AG10803 (cell line): ENCODE measurements at regions not wholly inside any gene's neighbourhood (a gene's known extent, or its start where the extent isn't known, plus 50 kb on each side); places are given as distances from the start of the nearest gene placed in this dataset.

Source experiments
- DNase-seq: peaks from one replicate; pipeline ENCODE4 v3.0.0; 2010; ENCODE audit warnings: low read depth
- H3K4me3 ChIP-seq: 2 replicates; pipeline ENCODE4 v1.5.1; 2011; ENCODE audit warnings: mild to moderate bottlenecking, low read length, control low read depth
- TF ChIP-seq, protein P1 (sequence below): conservative IDR thresholded peaks from 2 replicates; pipeline ENCODE4 v1.5.1; 2011; ENCODE audit warnings: mild to moderate bottlenecking, low read length, control low read depth, inconsistent platforms

DNA sequence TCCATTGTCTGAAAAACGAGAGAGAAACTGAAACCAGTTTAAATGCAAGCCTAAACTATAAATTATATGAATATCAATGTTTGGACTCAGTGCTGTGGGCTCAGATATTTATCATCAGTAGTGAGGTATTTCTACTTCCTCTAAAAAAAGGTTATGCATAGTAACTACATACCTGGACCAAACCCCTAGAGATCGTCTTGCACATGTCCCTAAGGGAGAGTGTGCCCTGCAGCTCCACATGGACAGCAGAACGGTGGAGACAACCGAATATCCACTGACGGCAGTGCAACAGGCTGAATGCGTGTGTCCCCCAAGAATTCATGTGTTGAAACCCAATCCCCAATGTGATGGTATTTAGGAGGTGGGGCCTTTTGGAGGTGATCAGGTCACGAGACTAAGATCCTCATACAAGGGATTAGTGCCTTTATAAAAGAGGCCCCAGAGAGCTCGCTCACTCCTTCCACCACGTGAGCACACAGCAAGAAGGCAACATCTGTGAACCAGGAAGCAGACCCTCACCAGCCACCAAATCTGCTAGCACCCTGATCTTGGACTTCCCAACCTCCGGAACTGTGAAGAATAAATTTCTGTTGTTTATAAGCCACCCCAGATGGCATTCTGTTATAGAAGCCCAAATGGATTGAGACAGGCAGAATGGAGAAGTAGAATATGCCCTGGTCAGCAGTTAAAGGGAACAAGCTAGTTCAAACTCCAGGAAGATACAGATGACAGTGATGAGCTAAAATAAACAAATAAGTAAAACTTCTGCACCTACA is 208.4 kb downstream of the ANAPC1 start:
- no peak for DNase-seq
- TF ChIP-seq, protein P1, sequence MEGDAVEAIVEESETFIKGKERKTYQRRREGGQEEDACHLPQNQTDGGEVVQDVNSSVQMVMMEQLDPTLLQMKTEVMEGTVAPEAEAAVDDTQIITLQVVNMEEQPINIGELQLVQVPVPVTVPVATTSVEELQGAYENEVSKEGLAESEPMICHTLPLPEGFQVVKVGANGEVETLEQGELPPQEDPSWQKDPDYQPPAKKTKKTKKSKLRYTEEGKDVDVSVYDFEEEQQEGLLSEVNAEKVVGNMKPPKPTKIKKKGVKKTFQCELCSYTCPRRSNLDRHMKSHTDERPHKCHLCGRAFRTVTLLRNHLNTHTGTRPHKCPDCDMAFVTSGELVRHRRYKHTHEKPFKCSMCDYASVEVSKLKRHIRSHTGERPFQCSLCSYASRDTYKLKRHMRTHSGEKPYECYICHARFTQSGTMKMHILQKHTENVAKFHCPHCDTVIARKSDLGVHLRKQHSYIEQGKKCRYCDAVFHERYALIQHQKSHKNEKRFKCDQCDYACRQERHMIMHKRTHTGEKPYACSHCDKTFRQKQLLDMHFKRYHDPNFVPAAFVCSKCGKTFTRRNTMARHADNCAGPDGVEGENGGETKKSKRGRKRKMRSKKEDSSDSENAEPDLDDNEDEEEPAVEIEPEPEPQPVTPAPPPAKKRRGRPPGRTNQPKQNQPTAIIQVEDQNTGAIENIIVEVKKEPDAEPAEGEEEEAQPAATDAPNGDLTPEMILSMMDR: no peak
- H3K4me3 ChIP-seq: no peak overlapping the region

DNA sequence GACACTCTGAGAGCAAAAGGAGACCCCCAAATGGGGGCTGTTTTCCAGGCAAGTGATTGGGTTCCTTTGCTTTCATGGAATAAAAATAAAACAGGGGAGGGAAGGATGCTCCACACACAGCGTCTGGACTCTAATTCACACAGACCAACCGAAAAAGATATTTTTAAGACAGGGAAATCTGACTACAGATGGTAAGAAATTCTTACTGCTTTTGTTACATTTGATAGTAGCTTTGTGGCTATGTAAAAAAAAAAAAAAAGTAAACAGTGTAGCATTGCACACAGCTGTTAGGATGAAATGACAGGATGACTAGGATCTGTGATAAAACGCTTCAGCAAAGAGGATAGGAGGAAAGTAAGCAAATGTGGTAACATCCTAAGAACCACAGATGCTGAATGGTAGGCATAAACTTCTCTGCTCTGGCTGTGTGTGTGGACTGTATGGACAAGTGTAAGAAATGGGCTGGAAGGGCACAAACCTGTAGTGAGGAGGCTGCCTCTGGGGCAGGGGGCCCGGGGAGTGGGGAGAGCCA is 207.6 kb downstream of the ANAPC1 start:
- DNase-seq: peak; percentile 36
- H3K4me3 ChIP-seq: no peak overlapping the region
- TF ChIP-seq, protein P1: no peak

DNA sequence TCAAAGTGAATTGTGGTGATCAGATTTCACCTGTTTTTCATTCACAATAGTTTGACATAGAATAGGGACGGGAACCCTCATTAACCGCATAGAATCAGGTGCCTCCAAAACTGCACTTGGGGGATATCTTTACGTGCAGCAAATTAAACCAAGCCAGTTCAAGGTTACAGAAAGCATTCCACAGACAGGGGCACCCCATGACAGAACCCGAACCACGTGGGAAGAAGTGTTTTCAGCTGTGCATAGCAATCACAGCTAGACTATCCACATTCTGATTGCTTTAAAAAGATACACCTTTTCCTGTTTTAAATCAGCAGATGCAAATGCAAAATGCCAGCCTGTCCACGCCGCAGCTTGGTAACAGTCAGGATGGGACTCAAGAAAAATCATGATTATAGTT is 205.8 kb downstream of the ANAPC1 start:
- DNase-seq: no peak
- TF ChIP-seq, protein P1: no peak
- no peak overlapping the region for H3K4me3 ChIP-seq

DNA sequence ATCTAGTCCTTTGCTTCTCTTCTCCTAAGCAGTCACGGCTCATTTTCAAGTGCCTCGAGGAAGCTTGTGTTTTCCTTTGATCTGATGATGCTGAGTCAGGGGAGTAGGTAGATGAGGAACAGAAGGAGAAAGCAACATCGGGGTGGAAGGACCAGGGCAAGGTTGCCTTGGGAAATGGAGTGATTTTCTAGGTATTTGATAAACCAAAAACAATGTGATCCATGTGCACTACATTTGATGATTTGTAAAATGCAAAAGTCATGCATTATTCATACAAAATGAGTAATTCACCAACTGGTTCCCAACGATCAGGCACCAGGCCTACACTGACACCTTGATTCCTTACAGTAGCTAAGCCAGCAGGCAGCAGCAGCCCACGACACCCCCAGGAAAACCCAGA is 205.3 kb downstream of the ANAPC1 start:
- H3K4me3 ChIP-seq: no peak overlapping the region
- TF ChIP-seq, protein P1: no peak
- DNase-seq: no peak

DNA sequence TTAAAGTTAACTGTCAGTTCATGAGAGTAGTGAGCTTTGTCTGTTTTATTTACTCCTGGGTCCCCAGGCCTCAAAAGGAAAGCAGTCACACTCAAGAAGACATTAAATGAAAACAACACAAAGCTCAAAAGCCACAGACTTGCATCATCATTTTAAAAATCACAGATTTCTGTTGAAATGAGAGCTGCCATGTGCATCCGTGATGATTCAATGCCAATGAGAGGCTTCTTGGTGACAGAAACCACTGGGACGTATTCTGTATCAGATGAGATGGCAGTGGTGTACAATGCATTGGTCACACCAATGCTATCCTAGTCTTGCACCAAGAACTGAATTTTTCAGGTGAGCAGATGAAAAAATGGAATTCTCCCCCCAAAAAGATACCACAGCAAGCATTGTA is 204.8 kb downstream of the ANAPC1 start:
- peak; percentile 41 for DNase-seq
- no peak overlapping the region for H3K4me3 ChIP-seq
- TF ChIP-seq, protein P1: no peak

DNA sequence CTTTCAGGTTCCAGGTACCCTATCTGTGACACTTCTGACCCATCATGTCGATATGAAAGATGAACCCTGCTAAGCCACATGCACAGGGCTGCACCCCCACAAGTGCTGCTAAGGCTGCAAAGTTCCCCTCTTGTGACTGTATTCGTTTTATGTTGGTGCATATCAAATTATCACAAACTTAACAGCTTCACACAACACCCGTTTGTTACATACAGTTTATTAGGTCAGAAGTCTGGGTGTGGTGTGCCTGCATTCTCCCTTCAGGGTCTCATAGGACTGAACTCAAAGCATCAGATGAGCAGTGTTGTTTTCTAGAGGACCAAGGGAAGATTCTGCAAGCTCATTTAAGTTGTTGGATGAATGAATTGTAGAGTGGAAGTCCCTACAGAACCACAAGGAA is 199.4 kb downstream of the ANAPC1 start:
- TF ChIP-seq, protein P1: no peak
- DNase-seq: no peak
- H3K4me3 ChIP-seq: no peak overlapping the region

DNA sequence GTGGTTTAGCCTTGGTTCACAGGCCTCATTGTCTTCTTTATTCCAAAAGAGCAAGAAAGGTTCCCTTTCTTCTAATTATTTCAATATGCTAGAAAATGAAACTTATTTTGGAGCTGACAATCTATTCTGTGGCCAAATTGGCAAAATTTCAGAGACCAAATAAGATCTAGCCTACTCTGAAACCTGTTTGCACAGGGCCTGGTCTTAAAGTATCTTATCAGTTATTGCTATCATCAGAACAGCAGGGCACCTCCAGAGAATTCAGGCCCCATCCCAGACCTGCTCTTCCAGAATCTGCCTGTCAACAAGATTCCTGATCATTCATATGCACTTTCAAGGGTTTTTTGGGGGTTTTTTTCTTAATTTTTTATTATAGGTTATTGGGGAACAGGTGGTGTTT is 198.7 kb downstream of the ANAPC1 start:
- DNase-seq: peak; percentile 46
- TF ChIP-seq, protein P1: no peak
- H3K4me3 ChIP-seq: no peak overlapping the region
